DND-41 (cell line): ENCODE measurements at regions not wholly inside any gene's neighbourhood (a gene's known extent, or its start where the extent isn't known, plus 50 kb on each side); places are given as distances from the start of the nearest gene placed in this dataset.

Experiments
- ATAC-seq: fragments of 200-7000 bp; cut with Tn5 transposase; 3 replicates; pipeline ENCODE4 v1.9.1; 2021; ENCODE audit warnings: low read depth; ENCODE audit not compliant: insufficient read depth
- DNase-seq: peaks from one replicate; pipeline ENCODE4 v3.0.0-alpha.2; 2020
- H2AFZ ChIP-seq: 2 replicates; pipeline ENCODE4 v1.6.0; 2012; ENCODE audit warnings: low read depth, low read length
- H3K27ac ChIP-seq: 2 replicates; pipeline ENCODE4 v1.5.1; 2012; ENCODE audit warnings: low read length, inconsistent platforms
- H3K27me3 ChIP-seq: fragments of 200-600 bp; sonication (generic); 2 replicates; pipeline ENCODE4 v1.6.0; 2012; ENCODE audit warnings: low read length, mild to moderate bottlenecking, inconsistent platforms; ENCODE audit not compliant: insufficient read depth, poor library complexity
- H3K36me3 ChIP-seq: 2 replicates; pipeline ENCODE4 v1.5.1; 2012; ENCODE audit warnings: low read length, inconsistent platforms; ENCODE audit not compliant: insufficient read depth
- H3K4me1 ChIP-seq: 2 replicates; pipeline ENCODE4 v1.5.1; 2012; ENCODE audit warnings: mild to moderate bottlenecking, low read length; ENCODE audit not compliant: insufficient read depth
- H3K4me2 ChIP-seq: 2 replicates; pipeline ENCODE4 v1.6.0; 2012; ENCODE audit warnings: mild to moderate bottlenecking, moderate library complexity, low read length, inconsistent platforms; ENCODE audit not compliant: insufficient read depth
- H3K4me3 ChIP-seq, 2 experiments: fragments of 200-600 bp in 1 of 2; shearing (Covaris generic) in 1 of 2; 2 replicates each; pipeline ENCODE4 v1.5.1; 2012 to 2016; ENCODE audit warnings: inconsistent platforms in 2 of 2, low read length in 2 of 2, mild to moderate bottlenecking in 2 of 2, low read depth in 1 of 2, moderate library complexity in 1 of 2
- H3K79me2 ChIP-seq: 2 replicates; pipeline ENCODE4 v1.6.0; 2012; ENCODE audit warnings: low read length, inconsistent platforms; ENCODE audit not compliant: insufficient read depth
- H3K9ac ChIP-seq: 2 replicates; pipeline ENCODE4 v1.6.0; 2012; ENCODE audit warnings: low read depth, mild to moderate bottlenecking, inconsistent platforms, low read length, moderate library complexity
- H3K9me3 ChIP-seq: 2 replicates; pipeline ENCODE4 v1.5.1; 2012; ENCODE audit warnings: low read length, moderate library complexity, mild to moderate bottlenecking, inconsistent platforms; ENCODE audit not compliant: insufficient read depth, severe bottlenecking
- H4K20me1 ChIP-seq: 2 replicates; pipeline ENCODE4 v1.6.0; 2012; ENCODE audit warnings: low read length; ENCODE audit not compliant: insufficient read depth
- CTCF ChIP-seq: IDR thresholded peaks from 2 replicates; pipeline ENCODE4 v1.5.1; 2012; ENCODE audit warnings: borderline replicate concordance, low read length, moderate library complexity, mild to moderate bottlenecking; ENCODE audit not compliant: poor library complexity, severe bottlenecking; ENCODE audit errors: extremely low read depth
- EZH2 ChIP-seq: IDR thresholded peaks from 3 replicates; pipeline ENCODE4 v1.6.1; 2012; ENCODE audit warnings: borderline replicate concordance, low read depth, mild to moderate bottlenecking, moderate library complexity, low read length, inconsistent platforms; ENCODE audit not compliant: severe bottlenecking

GRCh38 chr22:48761546-48761945, 1066.1 kb downstream of the BRD1 start:
- TF ChIP-seq EZH2 (no peak), CTCF (no peak)
- H4K20me1 ChIP-seq: no peaks in the 10 kb centered on the region
- no peak for ATAC-seq
- H3K27ac ChIP-seq: no peak overlapping the region
- no peak overlapping the region for H3K9ac ChIP-seq
- H3K27me3 ChIP-seq: no peaks in the 10 kb centered on the region
- no peak for DNase-seq
- no peaks in the 10 kb centered on the region for H3K79me2 ChIP-seq
- H3K9me3 ChIP-seq: no peaks in the 10 kb centered on the region
- no peak overlapping the region for H3K4me3 ChIP-seq
- H3K4me1 ChIP-seq: no peaks in the 10 kb centered on the region
- H3K36me3 ChIP-seq: no peaks in the 10 kb centered on the region
- H3K4me2 ChIP-seq: no peak overlapping the region
- no peak overlapping the region for H2AFZ ChIP-seq

GRCh38 chr22:48760481-48761390, 1066.9 kb downstream of the BRD1 start:
- Histone ChIP-seq H3K36me3 (no peaks in the 10 kb centered on the region), H3K79me2 (no peaks in the 10 kb centered on the region), H3K9me3 (no peaks in the 10 kb centered on the region), H3K27me3 (no peaks in the 10 kb centered on the region), H3K9ac (no peak overlapping the region), H3K4me2 (no peak overlapping the region), H3K4me3 (no peak overlapping the region), H4K20me1 (no peaks in the 10 kb centered on the region), H2AFZ (no peak overlapping the region), H3K4me1 (no peaks in the 10 kb centered on the region), H3K27ac (no peak overlapping the region)
- DNase-seq: no peak
- ATAC-seq: no peak
- TF ChIP-seq EZH2 (no peak), CTCF (no peak)

GRCh38 chr22:48758881-48759875, 1068.5 kb downstream of the BRD1 start:
- H2AFZ ChIP-seq: no peak overlapping the region
- H3K4me3 ChIP-seq: no peak overlapping the region
- DNase-seq: no peak
- no peaks in the 10 kb centered on the region for H3K79me2 ChIP-seq
- H3K9me3 ChIP-seq: no peaks in the 10 kb centered on the region
- H3K4me2 ChIP-seq: no peak overlapping the region
- TF ChIP-seq CTCF (no peak), EZH2 (no peak)
- no peak for ATAC-seq
- no peak overlapping the region for H3K27ac ChIP-seq
- 0 out of 2 replicates have a peak, but pooled peaks cover 3% of the 10 kb centered on the region for H4K20me1 ChIP-seq
- H3K9ac ChIP-seq: no peak overlapping the region
- no peaks in the 10 kb centered on the region for H3K27me3 ChIP-seq
- no peaks in the 10 kb centered on the region for H3K36me3 ChIP-seq
- no peaks in the 10 kb centered on the region for H3K4me1 ChIP-seq
